NOMO-1 treated with DMSO at 0.1 percent for 48 hours (cell line): ENCODE measurements at regions not wholly inside any gene's neighbourhood (a gene's known extent, or its start where the extent isn't known, plus 50 kb on each side); places are given as distances from the start of the nearest gene placed in this dataset.

Source experiments
- DNase-seq: peaks from one replicate; lab custom pipeline; 2025; ENCODE audit not compliant: unreplicated experiment; lab: John Stamatoyannopoulos, UW

GRCh38 chr2:47266939-47267710 lies 90.8 kb upstream of the CALM2 start:
- no peak for DNase-seq

GRCh38 chr2:47265751-47266231 lies 89.5 kb upstream of the CALM2 start:
- no peak for DNase-seq

DNA sequence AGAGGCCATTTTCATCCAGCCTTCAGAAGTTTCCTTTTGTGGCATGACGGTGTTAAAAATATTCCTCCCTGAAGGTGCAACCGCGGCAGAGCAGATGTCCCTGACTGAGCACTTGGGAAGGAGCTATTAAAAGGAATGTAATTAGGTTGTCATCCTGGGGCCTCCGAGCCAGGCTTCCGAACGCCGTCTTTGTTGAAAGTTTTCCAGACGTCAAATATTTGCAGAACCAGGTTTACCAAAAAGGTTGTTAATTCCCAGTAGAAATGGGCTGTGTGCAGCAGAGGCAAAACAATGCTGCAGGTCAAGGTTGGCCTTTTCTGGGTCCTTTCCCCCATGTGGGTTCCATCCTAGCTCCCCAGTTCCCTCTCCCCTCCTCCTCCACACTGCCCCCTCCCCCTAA lies 88.8 kb upstream of the CALM2 start:
- DNase-seq: no peak

GRCh38 chr2:47264686-47265085 lies 88.4 kb upstream of the CALM2 start:
- no peak for DNase-seq

DNA sequence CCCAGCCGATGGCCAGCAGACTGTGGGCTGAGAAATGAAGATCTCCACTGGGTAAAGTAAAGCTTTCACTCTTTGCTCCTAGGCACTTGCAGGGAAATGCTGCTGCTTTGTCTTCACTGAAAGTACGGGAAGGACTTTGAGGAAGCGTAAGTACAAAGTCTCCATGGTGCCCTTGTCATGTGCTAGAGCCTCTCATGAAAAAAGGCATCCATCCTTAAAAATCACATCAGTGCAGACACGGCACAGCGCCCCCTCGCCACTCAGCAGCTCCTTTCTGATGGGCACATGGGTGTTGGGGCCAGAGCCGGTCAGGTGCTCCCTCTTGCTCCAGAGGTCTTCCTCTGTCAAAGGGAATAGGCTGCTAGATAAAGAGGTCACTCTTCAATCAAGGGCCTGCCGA lies 87.8 kb upstream of the CALM2 start:
- DNase-seq: no peak

DNA sequence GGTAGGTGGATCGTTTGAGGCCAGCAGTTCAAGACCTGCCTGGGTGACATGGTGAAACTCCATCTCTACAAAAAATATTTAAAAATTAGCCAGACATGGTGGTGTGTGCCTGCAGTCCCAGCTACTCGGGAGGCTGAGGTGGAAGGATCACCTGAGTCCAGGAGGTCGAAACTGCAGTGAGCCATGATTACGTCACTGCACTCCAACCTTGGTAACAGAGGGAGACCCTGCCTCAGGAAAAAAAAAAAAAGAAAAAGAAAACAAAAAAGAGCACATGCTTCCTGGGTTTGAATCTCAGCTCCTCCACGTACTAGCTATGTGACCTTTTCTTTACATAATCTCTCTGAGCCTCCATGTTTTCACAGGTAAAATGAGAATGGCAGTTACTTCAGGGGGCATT lies 86.3 kb upstream of the CALM2 start:
- DNase-seq: no peak

DNA sequence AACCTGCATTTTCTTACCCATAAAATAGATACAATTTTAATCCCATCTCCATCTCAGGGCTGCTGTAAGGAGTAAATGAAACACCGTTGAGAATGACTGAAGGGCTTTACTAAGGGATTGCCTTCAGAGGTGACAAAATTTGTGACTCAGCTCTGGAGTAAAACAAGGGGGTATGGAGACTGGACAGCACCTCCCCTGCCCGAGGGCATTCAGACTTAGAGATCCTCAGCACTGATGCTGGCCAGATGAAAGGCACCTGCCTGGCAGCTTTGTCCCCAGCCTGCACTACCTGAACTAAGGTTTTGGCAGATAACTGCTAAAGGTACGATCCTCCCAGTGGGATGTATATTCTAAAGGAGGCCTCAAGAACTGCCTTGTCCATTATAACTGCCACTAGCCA lies 84.7 kb upstream of the CALM2 start:
- no peak for DNase-seq

GRCh38 chr2:47259829-47260228 lies 83.5 kb upstream of the CALM2 start:
- DNase-seq: peak; percentile 55

DNA sequence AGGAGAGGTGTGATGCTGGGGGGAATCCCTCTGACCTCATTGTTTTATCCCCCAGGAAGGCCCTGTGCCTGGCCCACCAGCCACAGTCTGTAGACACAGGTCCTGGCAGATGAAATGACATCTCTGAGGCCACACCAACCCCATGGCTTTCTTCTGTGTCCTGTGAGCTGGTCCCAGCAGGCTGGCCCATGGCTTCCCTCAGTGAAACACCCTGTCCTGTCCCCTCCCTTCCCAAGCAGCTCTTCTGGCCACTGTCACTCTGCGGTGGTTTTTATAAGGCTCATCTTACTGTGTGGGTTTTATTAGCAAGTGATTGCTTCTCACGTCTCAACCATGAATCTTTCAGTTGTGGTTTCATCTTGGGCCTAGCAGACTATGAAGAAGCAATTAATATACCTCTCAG lies 81.6 kb upstream of the CALM2 start:
- no peak for DNase-seq

GRCh38 chr2:47256416-47257087 lies 80.2 kb upstream of the CALM2 start:
- no peak for DNase-seq

- no peak for DNase-seq
These were observed 79.5 kb upstream of the CALM2 start for GRCh38 chr2:47255794-47256193.

DNA sequence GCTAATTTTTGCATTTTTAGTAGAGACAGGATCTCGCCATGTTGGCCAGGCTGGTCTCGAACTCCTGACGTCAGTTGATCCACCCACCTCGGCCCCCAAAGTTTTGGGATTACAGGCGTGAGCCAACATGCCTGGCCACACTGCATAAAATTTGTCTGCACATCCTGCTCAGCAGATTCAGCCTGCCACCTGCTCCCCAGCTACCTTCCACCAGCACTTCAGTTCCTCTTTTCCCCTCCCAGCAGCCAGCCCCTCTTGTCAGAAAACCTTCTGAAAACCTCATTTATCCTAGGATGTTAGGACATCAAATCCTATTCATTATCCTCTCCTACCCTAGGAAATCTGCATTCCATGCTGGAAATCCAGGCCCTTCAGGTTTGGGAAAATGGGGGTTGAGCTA lies 78.2 kb upstream of the CALM2 start:
- peak; percentile 25 for DNase-seq

DNA sequence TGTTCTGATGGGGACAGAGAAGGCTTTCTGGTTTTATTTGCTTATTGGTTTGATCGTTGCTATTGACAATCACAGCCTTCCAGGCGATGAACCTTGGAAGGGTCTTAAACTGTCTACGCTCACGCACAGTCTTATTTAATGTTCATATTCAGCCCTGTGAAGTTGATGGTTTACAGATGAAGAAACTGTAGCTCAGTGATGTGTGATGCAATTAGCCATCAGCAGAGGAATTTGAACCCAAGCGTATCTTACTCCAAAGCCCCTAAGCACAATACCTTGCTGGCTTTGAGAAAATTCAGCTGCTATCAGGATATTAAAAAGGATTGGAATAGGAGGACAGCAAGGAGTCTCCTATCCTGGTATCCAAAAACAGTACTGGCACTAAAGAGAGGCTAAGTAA lies 77.1 kb upstream of the CALM2 start:
- DNase-seq: no peak

- DNase-seq: no peak
These were observed 75.0 kb upstream of the CALM2 start for GRCh38 chr2:47251404-47251675.

DNA sequence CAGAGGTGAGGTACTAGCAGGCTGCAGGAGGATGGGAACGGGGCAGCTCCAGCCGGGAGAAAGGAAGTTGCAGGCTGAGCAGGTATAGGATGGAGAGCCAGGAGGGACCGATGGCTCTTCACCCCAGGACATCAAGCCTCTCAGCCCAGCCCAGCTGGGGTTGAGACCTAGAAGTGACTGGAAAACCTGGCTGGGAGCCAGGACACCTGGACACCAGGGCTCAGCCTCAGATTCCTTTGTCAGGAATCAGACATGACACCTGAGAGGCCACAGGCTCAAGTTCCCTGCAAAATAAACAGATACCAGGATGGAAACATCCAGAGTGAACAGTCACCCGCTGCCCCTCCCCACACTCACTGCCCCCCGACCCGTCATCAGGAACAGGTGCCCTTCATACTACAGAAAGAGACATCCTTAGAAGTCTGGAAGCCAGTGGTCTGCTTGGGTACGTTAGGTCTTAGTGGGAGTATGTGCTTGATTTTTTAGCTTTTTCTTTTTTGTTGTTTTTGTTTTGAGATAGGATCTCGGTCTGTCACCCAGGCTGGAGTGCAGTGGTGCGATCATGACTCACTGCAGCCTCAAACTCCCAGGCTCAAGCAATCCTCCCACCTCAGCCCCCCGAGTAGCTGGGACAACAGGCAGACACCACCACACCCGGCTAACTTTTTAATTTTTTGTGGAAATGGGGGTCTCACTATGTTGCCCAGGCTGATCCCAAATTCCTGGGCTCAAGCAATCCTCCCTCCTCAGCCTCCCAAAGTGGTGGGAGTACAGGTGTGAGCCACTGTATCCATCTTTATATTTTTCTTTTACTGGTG lies 74.5 kb upstream of the CALM2 start:
- no peak for DNase-seq

- DNase-seq: no peak
These were observed 73.6 kb upstream of the CALM2 start for GRCh38 chr2:47249931-47250330.

GRCh38 chr2:47249157-47249900 lies 73.0 kb upstream of the CALM2 start:
- DNase-seq: no peak

GRCh38 chr2:47243596-47244323 lies 67.4 kb upstream of the CALM2 start:
- DNase-seq: no peak

DNA sequence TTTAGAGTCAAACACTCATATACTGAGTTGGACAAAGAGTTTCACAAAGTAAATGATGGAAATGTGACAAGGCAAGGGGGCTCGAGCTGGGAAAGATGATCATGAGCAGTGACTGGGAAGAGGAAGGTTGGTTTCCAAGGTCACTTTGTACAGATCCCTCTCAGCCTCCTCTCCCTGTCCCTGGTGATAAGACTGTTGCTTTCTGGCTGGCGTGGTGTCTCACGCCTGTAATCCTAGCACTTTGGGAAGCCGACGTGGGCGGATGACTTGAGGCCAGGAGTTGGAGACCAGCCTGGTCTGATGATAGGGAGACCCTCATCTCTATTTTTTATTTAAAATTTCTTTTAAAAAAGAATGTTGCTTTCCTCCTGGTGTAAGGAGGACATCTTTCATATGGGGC lies 65.4 kb upstream of the CALM2 start:
- no peak for DNase-seq

DNA sequence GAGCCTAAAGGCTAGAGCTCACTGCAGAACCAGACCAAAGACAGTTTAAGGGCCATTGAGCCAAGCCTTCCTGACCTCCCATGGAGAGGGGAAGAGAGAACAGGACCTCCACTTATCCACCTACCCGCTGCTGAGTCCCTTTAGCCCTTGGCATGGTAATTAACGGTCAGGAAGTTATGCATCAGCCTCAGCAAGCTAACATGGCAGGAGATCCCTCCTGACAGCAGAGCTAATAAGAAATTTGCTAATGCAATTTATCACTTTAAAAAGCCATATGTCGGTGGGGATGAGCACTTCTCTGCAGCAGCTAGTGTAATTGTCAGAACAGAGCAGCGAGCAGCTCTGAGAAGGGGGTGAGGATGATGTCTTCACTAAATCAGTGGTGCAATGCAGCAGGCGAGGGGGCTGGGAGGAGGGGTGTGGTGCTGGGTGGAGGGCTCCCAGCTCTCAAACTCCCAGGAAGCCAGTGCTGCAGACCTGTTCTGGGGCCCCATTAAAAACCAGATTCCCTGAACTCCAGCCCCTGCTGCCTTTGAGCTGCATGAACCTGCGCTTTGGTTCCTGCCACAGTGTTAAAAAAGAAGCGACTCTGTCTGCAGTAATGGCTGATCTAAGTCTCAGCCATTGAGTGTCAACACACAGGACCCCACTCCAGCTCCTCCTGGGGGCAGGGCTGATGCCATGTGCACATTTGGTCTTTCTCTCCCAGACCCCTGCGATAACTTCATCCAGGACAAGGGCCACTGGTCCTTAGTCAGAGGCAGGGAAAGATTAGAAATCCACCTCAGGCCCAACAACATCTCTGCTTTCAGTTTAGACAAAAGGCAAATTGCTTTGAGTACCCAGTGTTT lies 63.0 kb upstream of the CALM2 start:
- no peak for DNase-seq
